ENCODE measurements at regions not wholly inside any gene's neighbourhood (a gene's known extent, or its start where the extent isn't known, plus 50 kb on each side); places are given as distances from the start of the nearest gene placed in this dataset.
"Not testable (repeated sequence)": the region's sequence is repeated elsewhere in the genome, so short reads cannot be mapped to it uniquely, and the experiment has no call there.

DNA sequence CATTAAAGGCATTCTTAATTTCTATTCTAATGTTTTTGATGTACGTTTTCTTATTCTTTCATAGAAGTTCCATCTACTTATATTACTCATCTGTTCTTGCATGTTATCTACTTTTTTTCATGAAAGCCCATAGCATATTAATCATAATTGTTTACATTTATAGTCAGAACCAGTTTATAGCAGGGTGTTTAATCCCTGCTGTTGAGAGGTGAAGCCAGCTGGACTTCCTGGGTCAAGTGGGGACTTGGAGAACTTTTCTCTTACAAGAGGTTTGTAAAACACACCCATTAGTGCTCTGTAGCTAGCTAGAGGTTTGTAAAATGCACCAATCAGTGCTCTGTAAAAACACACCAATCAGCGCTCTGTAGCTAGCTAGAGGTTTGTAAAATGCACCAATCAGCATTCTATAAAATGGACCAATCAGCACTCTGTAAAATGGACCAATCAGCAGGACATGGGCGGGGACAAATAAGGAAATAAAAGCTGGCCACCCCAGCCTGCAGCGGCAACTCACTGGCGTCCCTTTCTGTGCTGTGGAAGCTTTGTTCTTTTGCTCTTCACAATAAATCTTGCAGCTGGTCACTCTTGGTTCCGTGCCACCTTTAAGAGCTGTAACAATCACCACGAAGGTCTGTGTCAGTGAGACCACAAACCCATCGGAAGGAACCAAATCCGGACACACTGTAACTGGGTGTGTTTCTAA is 120.6 kb downstream of the TANC2 start:
- Mint-ChIP-seq H3K27ac (no peak overlapping the region), H3K9me3 (peaks cover 5% of the 10 kb centered on the region), H3K4me3 (no peak overlapping the region), H3K36me3 (ENCODE audit: low read depth) (peaks cover 1% of the 10 kb centered on the region), H3K27me3 (ENCODE audit: low read depth) (no peaks in the 10 kb centered on the region), H3K4me1 (ENCODE audit: low read depth) (no peaks in the 10 kb centered on the region)
- DNase-seq = no peak
- intact Hi-C loops (cut with micrococcal nuclease) = no loop called here
- CTCF ChIA-PET = no interaction called here

GRCh38 chr17:63090358-63091114 is 124.5 kb downstream of the TANC2 start:
- CTCF ChIA-PET; H3K36me3 Mint-ChIP-seq (ENCODE audit: low read depth); H3K9me3 Mint-ChIP-seq; intact Hi-C loops (cut with micrococcal nuclease); H3K4me3 Mint-ChIP-seq; H3K4me1 Mint-ChIP-seq (ENCODE audit: low read depth); DNase-seq; H3K27me3 Mint-ChIP-seq (ENCODE audit: low read depth); H3K27ac Mint-ChIP-seq: not testable (repeated sequence)

GRCh38 chr17:63091909-63092308 is 125.9 kb downstream of the TANC2 start:
- H3K4me1 Mint-ChIP-seq (ENCODE audit: low read depth); H3K9me3 Mint-ChIP-seq; intact Hi-C loops (cut with micrococcal nuclease); H3K27ac Mint-ChIP-seq; CTCF ChIA-PET; H3K4me3 Mint-ChIP-seq; H3K36me3 Mint-ChIP-seq (ENCODE audit: low read depth); H3K27me3 Mint-ChIP-seq (ENCODE audit: low read depth); DNase-seq: not testable (repeated sequence)

DNA sequence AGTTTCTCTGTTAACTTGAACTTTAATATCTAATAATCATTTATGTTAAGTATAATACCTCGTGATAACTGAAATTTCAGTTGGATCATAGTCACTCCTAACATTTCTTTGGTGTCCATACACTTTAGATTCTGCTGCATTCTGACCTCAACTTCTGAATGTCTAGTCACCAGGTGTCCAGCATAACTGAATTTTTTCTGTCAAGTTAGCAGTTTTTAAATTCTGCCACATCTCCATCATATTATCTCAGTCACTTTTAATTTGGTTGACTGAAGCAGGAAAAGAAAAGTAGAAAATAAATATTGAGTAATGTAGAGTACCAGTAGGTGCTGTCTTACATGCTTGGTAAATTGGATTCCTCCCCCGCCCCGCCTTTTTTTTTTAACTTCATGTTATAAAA is 128.6 kb downstream of the TANC2 start:
- H3K27ac Mint-ChIP-seq = no peak overlapping the region
- intact Hi-C loops (cut with micrococcal nuclease) = no loop called here
- peaks cover 5% of the 10 kb centered on the region for H3K36me3 Mint-ChIP-seq (ENCODE audit: low read depth)

GRCh38 chr17:63095459-63095858 is 129.4 kb downstream of the TANC2 start:
- Mint-ChIP-seq H3K36me3 (ENCODE audit: low read depth) (peaks cover 5% of the 10 kb centered on the region), H3K4me3 (no peak overlapping the region), H3K4me1 (ENCODE audit: low read depth) (no peaks in the 10 kb centered on the region), H3K27ac (no peak overlapping the region), H3K9me3 (peaks cover 2% of the 10 kb centered on the region), H3K27me3 (ENCODE audit: low read depth) (no peaks in the 10 kb centered on the region)
- no peak for DNase-seq
- intact Hi-C loops (cut with micrococcal nuclease) = no loop called here
- CTCF ChIA-PET = interaction anchor here (0.6 kb wide), 1 partner anchor 1490 kb away, joined by 3 read pairs; no protein-coding TSS in a partner anchor

More for the DNA sequence above, 128.6 kb downstream of the TANC2 start:
- no peaks in the 10 kb centered on the region for H3K27me3 Mint-ChIP-seq (ENCODE audit: low read depth)
- no peaks in the 10 kb centered on the region for H3K4me1 Mint-ChIP-seq (ENCODE audit: low read depth)
- no peak for DNase-seq
- H3K9me3 Mint-ChIP-seq = peaks cover 3% of the 10 kb centered on the region
- CTCF ChIA-PET = no interaction called here
- no peak overlapping the region for H3K4me3 Mint-ChIP-seq

GRCh38 chr17:63095879-63096278 is 129.8 kb downstream of the TANC2 start:
- Mint-ChIP-seq H3K4me1 (ENCODE audit: low read depth) (no peaks in the 10 kb centered on the region), H3K4me3 (no peak overlapping the region), H3K9me3 (peaks cover 2% of the 10 kb centered on the region), H3K27ac (no peak overlapping the region), H3K27me3 (ENCODE audit: low read depth) (no peaks in the 10 kb centered on the region), H3K36me3 (ENCODE audit: low read depth) (peaks cover 5% of the 10 kb centered on the region)
- DNase-seq = no peak
- intact Hi-C loops (cut with micrococcal nuclease) = no loop called here
- CTCF ChIA-PET = no interaction called here

- no peaks in the 10 kb centered on the region for H3K4me1 Mint-ChIP-seq (ENCODE audit: low read depth)
- intact Hi-C loops (cut with micrococcal nuclease) = no loop called here
- peaks cover under 1% of the 10 kb centered on the region for H3K9me3 Mint-ChIP-seq
- DNase-seq = no peak
- peaks cover 4% of the 10 kb centered on the region for H3K36me3 Mint-ChIP-seq (ENCODE audit: low read depth)
- no peaks in the 10 kb centered on the region for H3K27me3 Mint-ChIP-seq (ENCODE audit: low read depth)
- no peak overlapping the region for H3K27ac Mint-ChIP-seq
- CTCF ChIA-PET = no interaction called here
- H3K4me3 Mint-ChIP-seq = no peak overlapping the region
These were observed 130.4 kb downstream of the TANC2 start for GRCh38 chr17:63096426-63096825.

GRCh38 chr17:63099425-63099824 is 133.4 kb downstream of the TANC2 start:
- Mint-ChIP-seq H3K27ac (no peak overlapping the region), H3K4me3 (no peak overlapping the region), H3K36me3 (ENCODE audit: low read depth) (peaks cover 3% of the 10 kb centered on the region), H3K4me1 (ENCODE audit: low read depth) (no peaks in the 10 kb centered on the region), H3K9me3 (no peaks in the 10 kb centered on the region), H3K27me3 (ENCODE audit: low read depth) (no peaks in the 10 kb centered on the region)
- DNase-seq = no peak
- intact Hi-C loops (cut with micrococcal nuclease) = no loop called here
- CTCF ChIA-PET = interaction anchor here (0.7 kb wide), 1 partner anchor 480 kb away, joined by 4 read pairs; no protein-coding TSS in a partner anchor

- Mint-ChIP-seq H3K36me3 (ENCODE audit: low read depth) (peaks cover 3% of the 10 kb centered on the region), H3K4me1 (ENCODE audit: low read depth) (no peaks in the 10 kb centered on the region), H3K4me3 (no peak overlapping the region), H3K9me3 (no peaks in the 10 kb centered on the region), H3K27ac (no peak overlapping the region), H3K27me3 (ENCODE audit: low read depth) (no peaks in the 10 kb centered on the region)
- DNase-seq = no peak
- intact Hi-C loops (cut with micrococcal nuclease) = no loop called here
- CTCF ChIA-PET = interaction anchor here (0.5 kb wide), 1 partner anchor 87 kb away, joined by 4 read pairs; no protein-coding TSS in a partner anchor
These were observed 136.0 kb downstream of the TANC2 start for GRCh38 chr17:63102034-63102433.

DNA sequence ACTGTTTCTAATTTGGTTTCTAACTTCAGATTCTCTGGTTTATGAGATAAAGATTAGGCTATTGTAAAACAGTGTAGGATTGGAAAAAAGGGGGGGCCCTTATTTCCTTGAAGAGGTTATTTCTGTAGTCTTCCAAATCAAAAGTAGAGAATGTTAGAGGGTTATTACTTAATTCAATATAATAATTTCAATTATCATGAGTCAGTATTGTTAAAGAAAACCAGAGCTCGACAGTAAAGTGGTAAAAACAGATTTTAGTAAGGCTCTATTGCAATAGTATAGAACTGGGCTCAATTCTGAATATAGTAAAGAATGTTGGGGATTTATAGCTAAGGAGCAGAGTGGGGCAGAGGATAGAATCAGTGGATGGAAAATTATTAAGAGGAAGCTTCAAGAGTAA is 140.0 kb downstream of the TANC2 start:
- Mint-ChIP-seq H3K27ac (no peak overlapping the region), H3K36me3 (ENCODE audit: low read depth) (peaks cover 3% of the 10 kb centered on the region), H3K4me3 (no peak overlapping the region), H3K9me3 (no peaks in the 10 kb centered on the region), H3K4me1 (ENCODE audit: low read depth) (no peaks in the 10 kb centered on the region), H3K27me3 (ENCODE audit: low read depth) (no peaks in the 10 kb centered on the region)
- CTCF ChIA-PET = interaction anchor here (2.0 kb wide), 1 partner anchor 18 kb away, joined by 4 read pairs; no protein-coding TSS in a partner anchor
- DNase-seq = no peak
- intact Hi-C loops (cut with micrococcal nuclease) = no loop called here

DNA sequence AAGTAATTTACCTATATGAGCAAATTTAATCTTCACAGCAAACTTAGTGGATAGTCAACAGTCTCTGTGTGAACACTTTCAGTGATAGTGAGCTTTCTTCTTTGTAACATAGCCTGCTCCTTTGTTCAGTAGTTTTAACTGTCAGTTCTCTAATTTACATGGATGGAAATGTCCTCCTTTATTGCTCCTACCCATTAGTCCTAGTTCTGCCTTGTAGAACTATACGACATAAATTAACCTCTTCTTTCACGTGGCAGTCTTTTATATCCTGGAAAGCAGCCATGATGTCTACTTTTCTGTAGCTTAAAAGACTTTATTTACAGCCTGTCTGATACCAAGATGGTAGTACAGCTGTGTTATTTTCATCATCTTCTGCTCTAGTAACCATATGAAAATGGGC is 143.6 kb downstream of the TANC2 start:
- intact Hi-C loops (cut with micrococcal nuclease) = no loop called here
- Mint-ChIP-seq H3K4me3 (no peak overlapping the region), H3K4me1 (ENCODE audit: low read depth) (no peaks in the 10 kb centered on the region), H3K27me3 (ENCODE audit: low read depth) (no peaks in the 10 kb centered on the region), H3K27ac (no peak overlapping the region), H3K36me3 (ENCODE audit: low read depth) (no peaks in the 10 kb centered on the region), H3K9me3 (no peaks in the 10 kb centered on the region)
- no peak for DNase-seq
- CTCF ChIA-PET = no interaction called here

DNA sequence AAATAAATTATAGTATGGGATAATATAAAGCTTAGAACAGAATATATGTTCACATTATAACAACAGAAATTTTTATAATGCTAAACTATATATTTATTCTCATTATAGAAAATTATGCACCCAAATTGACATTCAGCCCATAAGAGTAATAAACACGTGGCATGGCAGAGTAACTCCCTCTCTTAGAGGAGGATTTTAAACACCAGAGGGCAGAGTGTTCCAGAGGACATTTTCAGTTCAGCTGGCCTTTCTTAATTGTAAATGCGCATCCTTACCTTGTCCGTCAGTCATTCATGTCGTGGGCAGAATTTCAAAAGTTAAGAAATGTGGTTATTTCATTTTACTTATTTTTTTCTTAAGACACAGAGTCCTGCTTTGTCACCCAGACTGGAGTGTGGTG is 147.1 kb downstream of the TANC2 start:
- H3K36me3 Mint-ChIP-seq (ENCODE audit: low read depth) = no peaks in the 10 kb centered on the region
- no peaks in the 10 kb centered on the region for H3K4me1 Mint-ChIP-seq (ENCODE audit: low read depth)
- CTCF ChIA-PET = no interaction called here
- DNase-seq = no peak
- H3K27me3 Mint-ChIP-seq (ENCODE audit: low read depth) = no peaks in the 10 kb centered on the region
- no peak overlapping the region for H3K4me3 Mint-ChIP-seq
- intact Hi-C loops (cut with micrococcal nuclease) = no loop called here
- H3K9me3 Mint-ChIP-seq = no peaks in the 10 kb centered on the region
- H3K27ac Mint-ChIP-seq = no peak overlapping the region

DNA sequence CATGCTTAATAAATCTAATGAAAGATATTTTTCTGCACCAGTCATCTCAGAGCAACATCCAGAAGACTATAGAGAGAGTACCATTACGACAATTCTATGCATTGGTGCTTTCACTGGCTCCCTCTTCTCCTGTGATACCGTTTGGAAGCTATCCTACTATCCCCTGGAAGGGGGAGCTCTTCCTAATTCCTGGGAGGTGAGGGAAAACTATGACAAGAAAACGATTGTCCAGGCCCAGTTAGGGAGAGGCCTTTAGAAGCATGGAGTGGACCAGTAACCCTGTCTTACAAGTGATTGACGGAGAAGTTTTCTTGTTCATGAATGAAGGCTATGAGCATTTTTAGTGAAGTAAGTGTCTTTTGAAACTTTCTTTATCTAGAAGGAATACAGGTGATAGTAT is 150.2 kb downstream of the TANC2 start:
- Mint-ChIP-seq H3K36me3 (ENCODE audit: low read depth) (no peaks in the 10 kb centered on the region), H3K4me3 (no peak overlapping the region), H3K9me3 (no peaks in the 10 kb centered on the region), H3K27ac (no peak overlapping the region), H3K4me1 (ENCODE audit: low read depth) (no peaks in the 10 kb centered on the region), H3K27me3 (ENCODE audit: low read depth) (no peaks in the 10 kb centered on the region)
- CTCF ChIA-PET = interaction anchor here (0.6 kb wide), 1 partner anchor 205 kb away, joined by 3 read pairs; no protein-coding TSS in a partner anchor
- intact Hi-C loops (cut with micrococcal nuclease) = no loop called here
- DNase-seq = no peak

Measured in activated naive CD4-positive, alpha-beta T cell treated with anti-CD3 and anti-CD28 coated beads for 36 hours (primary cell).